Keratinocyte (primary cell): ENCODE measurements at regions not wholly inside any gene's neighbourhood (a gene's known extent, or its start where the extent isn't known, plus 50 kb on each side); places are given as distances from the start of the nearest gene placed in this dataset.

Experiments used
- DNase-seq: peaks from one replicate; pipeline ENCODE4 v3.0.0-alpha.2; 2011; ENCODE audit warnings: low read depth, missing footprints, low spot score
- FAIRE-seq: peaks from 2 replicates; lab custom pipeline; 2011; peaks lifted over from hg19 to GRCh38; lab: Jason Lieb, UNC
- H2AFZ ChIP-seq: 2 replicates; pipeline ENCODE4 v1.6.0; 2012; ENCODE audit warnings: low read length, control low read depth, inconsistent platforms; ENCODE audit not compliant: control insufficient read depth
- H3K27ac ChIP-seq: 2 replicates; pipeline ENCODE4 v1.5.1; 2011; ENCODE audit warnings: low read length; ENCODE audit not compliant: control insufficient read depth, insufficient read depth
- H3K27me3 ChIP-seq: 3 replicates; pipeline ENCODE4 v1.6.0; 2011; ENCODE audit warnings: low read length; ENCODE audit not compliant: control insufficient read depth, insufficient read depth; ENCODE audit errors: extremely low read depth
- H3K36me3 ChIP-seq, 2 experiments: 2 replicates in 1 of 2; 3 replicates in 1 of 2; pipeline ENCODE4 v1.5.1; 2011; ENCODE audit warnings: low read length in 2 of 2, mild to moderate bottlenecking in 1 of 2; ENCODE audit not compliant: control insufficient read depth in 2 of 2, insufficient read depth in 2 of 2; ENCODE audit errors: extremely low read depth in 1 of 2
- H3K4me1 ChIP-seq: 3 replicates; pipeline ENCODE4 v1.5.1; 2011; ENCODE audit warnings: low read length; ENCODE audit not compliant: control insufficient read depth, insufficient read depth; ENCODE audit errors: extremely low read depth
- H3K4me2 ChIP-seq: 3 replicates; pipeline ENCODE4 v1.6.0; 2011; ENCODE audit warnings: low read depth, low read length; ENCODE audit not compliant: control insufficient read depth, insufficient read depth; ENCODE audit errors: extremely low read depth
- H3K4me3 ChIP-seq, 3 experiments: fragments of 200-600 bp in 1 of 3; sonication (generic) in 1 of 3; 2 replicates in 2 of 3; 3 replicates in 1 of 3; pipeline ENCODE4 v1.5.1; 2011 to 2016; ENCODE audit warnings: low read length in 3 of 3, mild to moderate bottlenecking in 3 of 3, control low read depth in 2 of 3, inconsistent platforms in 1 of 3, low read depth in 1 of 3, mixed read lengths in 1 of 3, mixed run types in 1 of 3, moderate library complexity in 1 of 3; ENCODE audit not compliant: control insufficient read depth in 2 of 3, insufficient read depth in 2 of 3; ENCODE audit errors: extremely low read depth in 1 of 3
- H3K79me2 ChIP-seq: 2 replicates; pipeline ENCODE4 v1.6.0; 2012; ENCODE audit warnings: low read length; ENCODE audit not compliant: control insufficient read depth, insufficient read depth
- H3K9ac ChIP-seq: 3 replicates; pipeline ENCODE4 v1.6.0; 2011; ENCODE audit warnings: low read length; ENCODE audit not compliant: control insufficient read depth, insufficient read depth; ENCODE audit errors: extremely low read depth
- H3K9me1 ChIP-seq: 3 replicates; pipeline ENCODE4 v1.6.0; 2011; ENCODE audit warnings: low read length; ENCODE audit not compliant: control insufficient read depth, insufficient read depth; ENCODE audit errors: extremely low read depth
- H3K9me3 ChIP-seq: 2 replicates; pipeline ENCODE4 v1.5.1; 2012; ENCODE audit warnings: low read depth, low read length; ENCODE audit not compliant: control insufficient read depth
- H4K20me1 ChIP-seq: 3 replicates; pipeline ENCODE4 v1.6.0; 2011; ENCODE audit warnings: low read length; ENCODE audit not compliant: control insufficient read depth, insufficient read depth; ENCODE audit errors: extremely low read depth
- CTCF ChIP-seq, 3 experiments: IDR thresholded peaks in 1 of 3; conservative IDR thresholded peaks in 1 of 3; optimal IDR thresholded peaks in 1 of 3; 2 replicates in 2 of 3; 3 replicates in 1 of 3; pipeline versions ENCODE3 to v1.5.1; 2011; ENCODE audit warnings: low read length in 3 of 3, mild to moderate bottlenecking in 3 of 3, moderate library complexity in 2 of 3, control low read depth in 1 of 3, inconsistent platforms in 1 of 3; ENCODE audit not compliant: insufficient read depth in 2 of 3; ENCODE audit errors: extremely low read depth in 1 of 3
- EZH2 ChIP-seq: IDR thresholded peaks from one replicate; pipeline ENCODE4 v1.6.1; 2012; ENCODE audit warnings: inconsistent platforms, mild to moderate bottlenecking, low read length, moderate library complexity
- dilution Hi-C: fragments of 300-500 bp; cut with MboI; formaldehyde crosslinking; loops from one replicate; pipeline ENCODE4 v1.7.0; 2020; ENCODE audit warnings: low sequenced_read_pairs; ENCODE audit not compliant: extremely low pct_ligation_motif_present

GRCh38 chr4:144582975-144583374 lies 63.0 kb upstream of the HHIP start:
- H3K4me2 ChIP-seq: no peak overlapping the region
- H3K9me1 ChIP-seq: no peaks in the 10 kb centered on the region
- H3K4me1 ChIP-seq: peaks cover 49% of the 10 kb centered on the region
- no peak for DNase-seq
- H3K27me3 ChIP-seq: no peaks in the 10 kb centered on the region
- H4K20me1 ChIP-seq: no peaks in the 10 kb centered on the region
- H3K4me3 ChIP-seq: no peak overlapping the region
- H3K9ac ChIP-seq: no peak overlapping the region
- peak overlapping the region; percentile 42 for H3K27ac ChIP-seq
- peak; percentile 34 for FAIRE-seq
- no peaks in the 10 kb centered on the region for H3K79me2 ChIP-seq
- peak overlapping the region; percentile 68 for H2AFZ ChIP-seq
- no peaks in the 10 kb centered on the region for H3K9me3 ChIP-seq
- H3K36me3 ChIP-seq: no peaks in the 10 kb centered on the region
- dilution Hi-C loops: no loop called here
- TF ChIP-seq CTCF (optimal IDR thresholded peaks at IDR 0.05 in 1 of 3, IDR thresholded peaks at IDR 0.05 in 1 of 3, conservative IDR thresholded peaks at IDR 0.05 in 1 of 3; ENCODE audit: extremely low read depth in 1 of 3, insufficient read depth in 2 of 3, low read length in 3 of 3): no peak
- no peak for TF ChIP-seq EZH2

GRCh38 chr4:144583658-144584057 lies 62.3 kb upstream of the HHIP start:
- Histone ChIP-seq H4K20me1 (no peaks in the 10 kb centered on the region), H3K9me3 (no peaks in the 10 kb centered on the region), H3K9ac (no peak overlapping the region), H3K4me2 (peak overlapping the region; percentile 25), H3K79me2 (no peaks in the 10 kb centered on the region), H3K4me1 (peaks cover 48% of the 10 kb centered on the region), H3K27me3 (no peaks in the 10 kb centered on the region), H3K36me3 (no peaks in the 10 kb centered on the region), H2AFZ (peak overlapping the region; percentile 54), H3K4me3 (no peak overlapping the region), H3K27ac (no peak overlapping the region), H3K9me1 (no peaks in the 10 kb centered on the region)
- peak; percentile 60 for FAIRE-seq
- DNase-seq: no peak
- dilution Hi-C loops: no loop called here
- TF ChIP-seq CTCF (optimal IDR thresholded peaks at IDR 0.05 in 1 of 3, IDR thresholded peaks at IDR 0.05 in 1 of 3, conservative IDR thresholded peaks at IDR 0.05 in 1 of 3; ENCODE audit: extremely low read depth in 1 of 3, insufficient read depth in 2 of 3, low read length in 3 of 3): no peak
- no peak for TF ChIP-seq EZH2
